HepG2 (cell line): ENCODE measurements at regions not wholly inside any gene's neighbourhood (a gene's known extent, or its start where the extent isn't known, plus 50 kb on each side); places are given as distances from the start of the nearest gene placed in this dataset.

Source experiments
- ATAC-seq: fragments of 200-7000 bp; cut with Tn5 transposase; 3 replicates; pipeline ENCODE4 v1.9.1; 2020; ENCODE audit warnings: mild to moderate bottlenecking, moderate library complexity
- BruUV-seq: library from RNA; stranded (reverse); fragments of 400-500 nt; replicated peaks from 2 replicates; lab custom pipeline; 2021; lab: Mats Ljungman, UMichigan
- CTCF ChIA-PET: fragments of 300-600 bp; formaldehyde crosslinking; extraction: SDS; loops from one replicate; lab custom pipeline; 2021; ENCODE audit warnings: low total read pairs, inconsistent platforms, low intra/inter-chr PET ratio; lab: Yijun Ruan, JAX
- POLR2A ChIA-PET: fragments of 350-600 bp; sonication (Branson Sonifier 250); formaldehyde crosslinking; loops from one replicate; lab custom pipeline; 2020; ENCODE audit warnings: antibody characterized with exemption, inconsistent platforms; lab: Yijun Ruan, JAX
- DNase-seq: peaks from one replicate; pipeline ENCODE4 v3.0.0-alpha.2; 2015; ENCODE audit warnings: low spot score
- FAIRE-seq: peaks from 3 replicates; lab custom pipeline; 2011; peaks lifted over from hg19 to GRCh38; lab: Jason Lieb, UNC
- H2AFZ ChIP-seq: one replicate; pipeline ENCODE4 v1.6.1; 2011; ENCODE audit warnings: low read length, inconsistent platforms
- H3K27ac ChIP-seq: fragments of 300-600 bp; 3 replicates; pipeline ENCODE4 v1.8.0; 2011; ENCODE audit warnings: mixed run types, mild to moderate bottlenecking, mixed read lengths, low read length, inconsistent platforms; ENCODE audit not compliant: insufficient read depth; ENCODE audit errors: extremely low read length
- H3K27me3 ChIP-seq, 2 experiments: fragments of 200-600 bp in 1 of 2; 2 replicates in 1 of 2; 3 replicates in 1 of 2; pipeline versions ENCODE4 v1.6.0 to v1.8.0; 2011; ENCODE audit warnings: low read length in 2 of 2, mild to moderate bottlenecking in 2 of 2, moderate library complexity in 2 of 2, inconsistent platforms in 1 of 2; ENCODE audit not compliant: insufficient read depth in 2 of 2, control insufficient read depth in 1 of 2
- H3K36me3 ChIP-seq, 2 experiments: fragments of 200-600 bp in 1 of 2; replicated peaks in 1 of 2; 2 replicates in 1 of 2; 3 replicates in 1 of 2; pipeline versions ENCODE4 v1.5.1 to v1.8.0; 2011; ENCODE audit warnings: low read length in 2 of 2, inconsistent platforms in 1 of 2; ENCODE audit not compliant: insufficient read depth in 2 of 2, control insufficient read depth in 1 of 2
- H3K4me1 ChIP-seq: 2 replicates; pipeline ENCODE4 v1.5.1; 2012; ENCODE audit warnings: low read length, inconsistent platforms; ENCODE audit not compliant: insufficient read depth
- H3K4me2 ChIP-seq: 2 replicates; pipeline ENCODE4 v1.6.0; 2011; ENCODE audit warnings: low read depth, low read length, inconsistent platforms
- H3K4me3 ChIP-seq, 3 experiments: fragments of 200-600 bp in 1 of 3; sonication (generic), shearing (Covaris generic) in 1 of 3; replicated peaks in 1 of 3; 2 replicates each; pipeline ENCODE4 v1.5.1; 2011 to 2016; ENCODE audit warnings: low read length in 3 of 3, inconsistent platforms in 2 of 3, low read depth in 2 of 3, mild to moderate bottlenecking in 2 of 3, control low read depth in 1 of 3, mixed read lengths in 1 of 3; ENCODE audit not compliant: insufficient read depth in 1 of 3
- H3K79me2 ChIP-seq: one replicate; pipeline ENCODE4 v1.6.1; 2011; ENCODE audit warnings: low read length, inconsistent platforms; ENCODE audit not compliant: insufficient read depth
- H3K9ac ChIP-seq: 2 replicates; pipeline ENCODE4 v1.6.0; 2011; ENCODE audit warnings: mild to moderate bottlenecking, low read depth, low read length, inconsistent platforms; ENCODE audit not compliant: insufficient read depth
- H3K9me3 ChIP-seq: 2 replicates; pipeline ENCODE4 v1.5.1; 2012; ENCODE audit warnings: mild to moderate bottlenecking, low read length
- H4K20me1 ChIP-seq: 2 replicates; pipeline ENCODE4 v1.6.0; 2011; ENCODE audit warnings: inconsistent platforms, mild to moderate bottlenecking, low read length, moderate library complexity; ENCODE audit not compliant: insufficient read depth
- ARID2 ChIP-seq: sonication (generic); formaldehyde crosslinking; IDR thresholded peaks from 2 replicates; pipeline ENCODE4 v1.8.1; 2022; ENCODE audit warnings: mild to moderate bottlenecking, missing genetic modification reagents, borderline replicate concordance
- CEBPG ChIP-seq: IDR thresholded peaks from 2 replicates; pipeline ENCODE4 v1.6.1; 2016
- ERF ChIP-seq: IDR thresholded peaks from 2 replicates; pipeline ENCODE4 v1.6.1; 2018; ENCODE audit warnings: missing biosample characterization, missing genetic modification reagents
- ETV5 ChIP-seq: IDR thresholded peaks from 2 replicates; pipeline ENCODE4 v1.6.1; 2018; ENCODE audit warnings: missing biosample characterization, missing genetic modification reagents, inconsistent platforms, borderline replicate concordance
- FOXO1 ChIP-seq: sonication (generic); formaldehyde crosslinking; IDR thresholded peaks from 2 replicates; pipeline ENCODE4 v1.4.0; 2020; ENCODE audit warnings: missing genetic modification reagents
- HOXD1 ChIP-seq: sonication (generic); formaldehyde crosslinking; IDR thresholded peaks from 2 replicates; pipeline ENCODE4 v1.5.0; 2020; ENCODE audit warnings: missing genetic modification reagents
- IRF2 ChIP-seq: IDR thresholded peaks from 2 replicates; pipeline ENCODE4 v1.6.1; 2018; ENCODE audit warnings: missing genetic modification reagents, missing compliant biosample characterization
- ISX ChIP-seq: sonication (generic); formaldehyde crosslinking; conservative IDR thresholded peaks from 2 replicates; pipeline ENCODE4 v1.5.0; 2020; ENCODE audit warnings: missing genetic modification reagents
- KAT2B ChIP-seq: fragments of 150-350 bp; IDR thresholded peaks from 2 replicates; pipeline ENCODE4 v1.6.1; 2014; ENCODE audit warnings: low read depth, low read length, borderline replicate concordance
- KLF16 ChIP-seq, 2 experiments: sonication (generic) in 1 of 2; formaldehyde crosslinking in 1 of 2; IDR thresholded peaks; 2 replicates each; pipeline versions ENCODE4 v1.6.1 to v1.8.0; 2016 to 2023; ENCODE audit warnings: missing genetic modification reagents in 2 of 2, missing compliant biosample characterization in 1 of 2
- MED1 ChIP-seq: sonication (generic); formaldehyde crosslinking; IDR thresholded peaks from 2 replicates; pipeline ENCODE4 v1.4.0; 2020; ENCODE audit warnings: missing genetic modification reagents
- NCOA2 ChIP-seq: sonication (generic); formaldehyde crosslinking; IDR thresholded peaks from 2 replicates; pipeline ENCODE4 v1.8.0; 2022; ENCODE audit warnings: inconsistent platforms
- NFIC ChIP-seq: IDR thresholded peaks from 2 replicates; pipeline ENCODE4 v1.6.1; 2012; ENCODE audit warnings: mild to moderate bottlenecking, low read length, inconsistent platforms
- ONECUT2 ChIP-seq: sonication (generic); formaldehyde crosslinking; IDR thresholded peaks from 2 replicates; pipeline ENCODE4 v1.4.0; 2020; ENCODE audit warnings: missing genetic modification reagents
- SRSF9 ChIP-seq: fragments of 200-400 bp; formaldehyde crosslinking; IDR thresholded peaks from 2 replicates; pipeline ENCODE4 v1.6.1; 2018; ENCODE audit warnings: borderline replicate concordance, mild to moderate bottlenecking, low read depth, low read length; ENCODE audit not compliant: insufficient read depth, poor library complexity, severe bottlenecking
- SUZ12 ChIP-seq: fragments of 150-350 bp; IDR thresholded peaks from 2 replicates; pipeline ENCODE4 v1.6.1; 2014; ENCODE audit warnings: low read depth, low read length
- TBP ChIP-seq: sonication (generic); formaldehyde crosslinking; IDR thresholded peaks from 2 replicates; pipeline ENCODE4 v1.5.0; 2020; ENCODE audit warnings: missing genetic modification reagents
- ZBTB7B ChIP-seq: sonication (generic); formaldehyde crosslinking; IDR thresholded peaks from 2 replicates; pipeline ENCODE4 v1.4.0; 2020; ENCODE audit warnings: missing genetic modification reagents
- ZFP41 ChIP-seq: sonication (generic); formaldehyde crosslinking; IDR thresholded peaks from 2 replicates; pipeline ENCODE4 v1.4.0; 2020; ENCODE audit warnings: mild to moderate bottlenecking, missing genetic modification reagents, borderline replicate concordance
- WGBS: methylation state at CpG from one replicate; pipeline ENCODE4 v1.1.6; 2017; ENCODE audit warnings: low lambda C conversion rate; 5-methylcytosine and 5-hydroxymethylcytosine counted together
- in situ Hi-C: cut with HindIII; loops from 2 replicates; pipeline ENCODE4 v1.10.0; 2017; ENCODE audit warnings: low pct_unique_long_range_greater_than_20kb; ENCODE audit not compliant: extremely low pct_ligation_motif_present
- intact Hi-C: fragments of 100-400 bp; cut with micrococcal nuclease; formaldehyde crosslinking; loops from one replicate; pipeline ENCODE4 v1.10.0; 2022; ENCODE audit not compliant: unreplicated experiment
- TF ChIP-seq, protein P1 (sequence below): sonication (generic); formaldehyde crosslinking; IDR thresholded peaks from 2 replicates; pipeline ENCODE4 v1.4.0; 2020; ENCODE audit warnings: missing genetic modification reagents, borderline replicate concordance
- TF ChIP-seq, protein P2 (sequence below): sonication (generic); formaldehyde crosslinking; IDR thresholded peaks from 2 replicates; pipeline ENCODE4 v1.4.0; 2020; ENCODE audit warnings: missing genetic modification reagents, mild to moderate bottlenecking, borderline replicate concordance
- TF ChIP-seq, protein P3 (sequence below): sonication (generic); formaldehyde crosslinking; IDR thresholded peaks from 2 replicates; pipeline ENCODE4 v1.5.1; 2020; ENCODE audit warnings: missing genetic modification reagents, mild to moderate bottlenecking, borderline replicate concordance
- TF ChIP-seq, protein P4 (sequence below): sonication (generic); formaldehyde crosslinking; IDR thresholded peaks from 2 replicates; pipeline ENCODE4 v1.5.0; 2020; ENCODE audit warnings: missing genetic modification reagents

DNA sequence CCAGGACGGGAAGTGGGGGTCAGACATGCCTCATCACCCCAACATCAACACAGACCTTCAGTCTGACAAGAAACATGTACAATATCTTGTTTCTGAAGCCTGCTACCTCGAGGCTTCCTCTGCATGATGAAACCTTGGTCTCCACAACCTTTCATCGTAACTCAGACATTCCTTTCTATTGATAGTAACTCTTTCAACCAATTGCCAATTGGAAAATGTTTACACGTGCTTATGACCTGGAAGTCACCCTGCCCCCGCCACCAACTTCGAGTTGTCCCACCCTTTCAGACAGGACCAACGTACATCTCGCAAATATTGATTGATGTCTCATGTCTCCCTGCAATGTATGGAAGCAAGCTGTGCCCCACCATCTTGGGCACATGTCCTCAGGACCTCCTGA, 159.5 kb downstream of the ETS2 start:
- H4K20me1 ChIP-seq = no peaks in the 10 kb centered on the region
- intact Hi-C loops (loop anchor here (5.0 kb wide), 1 partner anchor 48 kb away; no protein-coding TSS in a partner anchor), in situ Hi-C loops (no loop called here)
- POLR2A ChIA-PET = interaction anchor here (0.5 to 3.0 kb wide), 16 partner anchors 9 to 218 kb away, joined by 3 to 14 read pairs (median 4); partner anchors contain the start of gene PSMG1
- H3K9ac ChIP-seq = no peak overlapping the region
- peak; percentile 21 for ATAC-seq
- DNase-seq = peak; percentile 79
- H3K9me3 ChIP-seq = peaks cover 6% of the 10 kb centered on the region; the same call in 1 of the 2 replicates
- H3K27ac ChIP-seq = peak overlapping the region; percentile 74
- no peak overlapping the region for H2AFZ ChIP-seq
- 8% methylated on average over 7 of the region's 8 CpGs for WGBS
- peak overlapping the region; percentile 69 for H3K4me2 ChIP-seq
- H3K4me3 ChIP-seq = no peak overlapping the region
- H3K36me3 ChIP-seq = no peaks in the 10 kb centered on the region
- no TSS peak for BruUV-seq
- CTCF ChIA-PET = no interaction called here
- FAIRE-seq = peak; percentile 39
- H3K27me3 ChIP-seq = no peaks in the 10 kb centered on the region
- no peaks in the 10 kb centered on the region for H3K79me2 ChIP-seq
- H3K4me1 ChIP-seq = peaks cover 65% of the 10 kb centered on the region
- TF ChIP-seq NCOA2 (CRISPR knock-in tag) (peak; percentile 59; the same call in 1 of the 2 replicates), KAT2B (no peak), KLF16 (CRISPR knock-in tag; IDR thresholded peaks at IDR 0.05) (no peak), ONECUT2 (CRISPR knock-in tag) (peak; percentile 46; the same call in 1 of the 2 replicates), ARID2 (CRISPR knock-in tag) (no peak), SRSF9 (no peak), ERF (0 out of 2 replicates have a peak, but pooled peaks have one; percentile 9), ETV5 (CRISPR knock-in tag) (0 out of 2 replicates have a peak, but pooled peaks have one; percentile 21), NFIC (no peak; the same call in 1 of the 2 replicates), ZFP41 (CRISPR knock-in tag) (no peak), IRF2 (no peak), HOXD1 (CRISPR knock-in tag) (no peak), ZBTB7B (CRISPR knock-in tag) (no peak), SUZ12 (no peak), MED1 (CRISPR knock-in tag) (peak; percentile 60), CEBPG (CRISPR knock-in tag) (peak; percentile 62), ISX (CRISPR knock-in tag) (no peak), FOXO1 (CRISPR knock-in tag) (no peak), TBP (CRISPR knock-in tag) (no peak)
- TF ChIP-seq, protein P1, sequence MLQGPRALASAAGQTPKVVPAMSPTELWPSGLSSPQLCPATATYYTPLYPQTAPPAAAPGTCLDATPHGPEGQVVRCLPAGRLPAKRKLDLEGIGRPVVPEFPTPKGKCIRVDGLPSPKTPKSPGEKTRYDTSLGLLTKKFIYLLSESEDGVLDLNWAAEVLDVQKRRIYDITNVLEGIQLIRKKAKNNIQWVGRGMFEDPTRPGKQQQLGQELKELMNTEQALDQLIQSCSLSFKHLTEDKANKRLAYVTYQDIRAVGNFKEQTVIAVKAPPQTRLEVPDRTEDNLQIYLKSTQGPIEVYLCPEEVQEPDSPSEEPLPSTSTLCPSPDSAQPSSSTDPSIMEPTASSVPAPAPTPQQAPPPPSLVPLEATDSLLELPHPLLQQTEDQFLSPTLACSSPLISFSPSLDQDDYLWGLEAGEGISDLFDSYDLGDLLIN (CRISPR knock-in tag) = no peak
- TF ChIP-seq, protein P2, sequence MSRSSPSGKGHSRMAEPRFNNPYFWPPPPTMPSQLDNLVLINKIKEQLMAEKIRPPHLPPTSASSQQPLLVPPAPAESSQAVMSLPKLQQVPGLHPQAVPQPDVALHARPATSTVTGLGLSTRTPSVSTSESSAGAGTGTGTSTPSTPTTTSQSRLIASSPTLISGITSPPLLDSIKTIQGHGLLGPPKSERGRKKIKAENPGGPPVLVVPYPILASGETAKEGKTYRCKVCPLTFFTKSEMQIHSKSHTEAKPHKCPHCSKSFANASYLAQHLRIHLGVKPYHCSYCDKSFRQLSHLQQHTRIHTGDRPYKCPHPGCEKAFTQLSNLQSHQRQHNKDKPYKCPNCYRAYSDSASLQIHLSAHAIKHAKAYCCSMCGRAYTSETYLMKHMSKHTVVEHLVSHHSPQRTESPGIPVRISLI (CRISPR knock-in tag) = no peak
- TF ChIP-seq, protein P3, sequence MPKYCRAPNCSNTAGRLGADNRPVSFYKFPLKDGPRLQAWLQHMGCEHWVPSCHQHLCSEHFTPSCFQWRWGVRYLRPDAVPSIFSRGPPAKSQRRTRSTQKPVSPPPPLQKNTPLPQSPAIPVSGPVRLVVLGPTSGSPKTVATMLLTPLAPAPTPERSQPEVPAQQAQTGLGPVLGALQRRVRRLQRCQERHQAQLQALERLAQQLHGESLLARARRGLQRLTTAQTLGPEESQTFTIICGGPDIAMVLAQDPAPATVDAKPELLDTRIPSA (CRISPR knock-in tag) = no peak
- TF ChIP-seq, protein P4, sequence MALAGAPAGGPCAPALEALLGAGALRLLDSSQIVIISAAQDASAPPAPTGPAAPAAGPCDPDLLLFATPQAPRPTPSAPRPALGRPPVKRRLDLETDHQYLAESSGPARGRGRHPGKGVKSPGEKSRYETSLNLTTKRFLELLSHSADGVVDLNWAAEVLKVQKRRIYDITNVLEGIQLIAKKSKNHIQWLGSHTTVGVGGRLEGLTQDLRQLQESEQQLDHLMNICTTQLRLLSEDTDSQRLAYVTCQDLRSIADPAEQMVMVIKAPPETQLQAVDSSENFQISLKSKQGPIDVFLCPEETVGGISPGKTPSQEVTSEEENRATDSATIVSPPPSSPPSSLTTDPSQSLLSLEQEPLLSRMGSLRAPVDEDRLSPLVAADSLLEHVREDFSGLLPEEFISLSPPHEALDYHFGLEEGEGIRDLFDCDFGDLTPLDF (CRISPR knock-in tag) = no peak
